ENCODE measurements at regions not wholly inside any gene's neighbourhood (a gene's known extent, or its start where the extent isn't known, plus 50 kb on each side); places are given as distances from the start of the nearest gene placed in this dataset.

- no peak for TF ChIP-seq CTCF (IDR thresholded peaks at IDR 0.05)
- no peak overlapping the region for H3K27ac ChIP-seq
- no peak overlapping the region for H3K4me3 ChIP-seq
- no peak for DNase-seq (ENCODE audit: low spot score)
Measured at GRCh38 chr1:195754874-195755273, 853.4 kb downstream of the KCNT2 start.

- Histone ChIP-seq H3K27ac (no peak overlapping the region), H3K4me3 (no peak overlapping the region)
- no peak for DNase-seq (ENCODE audit: low spot score)
- TF ChIP-seq CTCF (IDR thresholded peaks at IDR 0.05) = no peak
Measured at GRCh38 chr1:195754303-195754702, 853.9 kb downstream of the KCNT2 start.

- Histone ChIP-seq H3K4me3 (no peak overlapping the region), H3K27ac (no peak overlapping the region)
- no peak for TF ChIP-seq CTCF (IDR thresholded peaks at IDR 0.05)
- DNase-seq (ENCODE audit: low spot score) = no peak
Measured at GRCh38 chr1:195748969-195749368, 859.3 kb downstream of the KCNT2 start.

GRCh38 chr1:195745189-195746010 is 862.8 kb downstream of the KCNT2 start:
- H3K4me3 ChIP-seq = no peak overlapping the region
- no peak for TF ChIP-seq CTCF (IDR thresholded peaks at IDR 0.05)
- H3K27ac ChIP-seq = no peak overlapping the region
- no peak for DNase-seq (ENCODE audit: low spot score)

- TF ChIP-seq CTCF (IDR thresholded peaks at IDR 0.05) = no peak
- no peak for DNase-seq (ENCODE audit: low spot score)
- no peak overlapping the region for H3K4me3 ChIP-seq
- H3K27ac ChIP-seq = no peak overlapping the region
Measured at GRCh38 chr1:195744256-195744655, 864.0 kb downstream of the KCNT2 start.

- no peak for DNase-seq (ENCODE audit: low spot score)
- H3K4me3 ChIP-seq = no peak overlapping the region
- no peak for TF ChIP-seq CTCF (IDR thresholded peaks at IDR 0.05)
- H3K27ac ChIP-seq = no peak overlapping the region
Measured at GRCh38 chr1:195740862-195741261, 867.4 kb downstream of the KCNT2 start.

- no peak for DNase-seq (ENCODE audit: low spot score)
- TF ChIP-seq CTCF (IDR thresholded peaks at IDR 0.05) = no peak
- H3K4me3 ChIP-seq = no peak overlapping the region
- no peak overlapping the region for H3K27ac ChIP-seq
Measured at GRCh38 chr1:195738966-195739650, 869.1 kb downstream of the KCNT2 start.
